Bone marrow (tissue), 2 donors: ENCODE measurements at regions not wholly inside any gene's neighbourhood (a gene's known extent, or its start where the extent isn't known, plus 50 kb on each side); places are given as distances from the start of the nearest gene placed in this dataset.
"Not testable (repeated sequence)": the region's sequence is repeated elsewhere in the genome, so short reads cannot be mapped to it uniquely, and the experiment has no call there.

Source experiments
- DNase-seq, 2 donors: peaks; one replicate each; lab custom pipeline; 2025; lab: John Stamatoyannopoulos, UW

- DNase-seq, result no peak
Observed at GRCh38 chr21:28127175-28127785, 865.4 kb downstream of the LTN1 start.

DNA sequence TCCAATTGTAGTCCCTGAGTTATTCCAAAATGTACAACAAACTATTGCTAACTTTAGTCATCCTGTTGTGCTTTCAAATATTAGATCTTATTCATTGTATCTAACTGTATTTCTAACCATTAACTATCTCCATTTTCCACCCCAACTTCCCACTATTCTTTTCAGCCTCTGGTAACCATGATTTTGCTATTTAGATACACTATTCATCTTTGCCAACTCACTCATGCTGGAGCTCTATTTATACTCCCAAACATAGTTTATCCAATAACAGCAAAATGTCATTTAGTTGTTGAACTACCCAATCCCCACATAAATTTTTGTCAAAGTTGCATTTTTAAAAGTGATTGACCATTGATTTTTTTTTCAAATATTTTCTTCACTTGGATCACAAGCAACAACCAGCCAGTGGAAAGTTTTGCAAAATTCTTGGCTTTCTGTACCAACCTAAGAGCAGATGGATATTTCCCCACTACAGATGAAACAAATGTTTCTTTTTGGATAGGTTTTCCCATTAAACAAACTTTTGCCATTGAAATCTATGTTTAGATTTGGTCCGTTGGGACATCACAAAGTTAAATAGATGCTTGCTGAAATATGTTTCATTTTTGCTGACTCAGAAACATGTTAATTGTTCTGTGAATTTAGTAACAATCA, 866.0 kb downstream of the LTN1 start:
- no peak for DNase-seq

- DNase-seq, result no peak
Observed at GRCh38 chr21:28124541-28124940, 868.1 kb downstream of the LTN1 start.

DNA sequence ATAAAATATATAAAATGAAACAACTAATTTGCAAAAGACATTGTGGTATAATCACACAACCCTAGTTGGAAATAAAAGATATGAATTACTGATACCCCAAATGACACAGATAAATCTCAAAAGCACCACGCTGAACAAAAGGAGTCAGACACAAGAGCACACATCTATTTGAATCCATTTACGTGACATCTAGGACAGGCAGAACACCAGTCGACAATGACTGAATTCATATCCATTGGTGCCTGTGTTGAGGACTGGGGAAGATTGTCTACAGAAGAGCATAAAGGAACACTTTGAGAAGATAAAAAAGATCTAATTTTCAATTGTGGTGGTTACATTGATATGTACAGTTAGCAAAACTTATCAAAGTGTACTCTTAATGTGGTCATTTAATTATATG, 874.1 kb downstream of the LTN1 start:
- DNase-seq, result no peak

DNA sequence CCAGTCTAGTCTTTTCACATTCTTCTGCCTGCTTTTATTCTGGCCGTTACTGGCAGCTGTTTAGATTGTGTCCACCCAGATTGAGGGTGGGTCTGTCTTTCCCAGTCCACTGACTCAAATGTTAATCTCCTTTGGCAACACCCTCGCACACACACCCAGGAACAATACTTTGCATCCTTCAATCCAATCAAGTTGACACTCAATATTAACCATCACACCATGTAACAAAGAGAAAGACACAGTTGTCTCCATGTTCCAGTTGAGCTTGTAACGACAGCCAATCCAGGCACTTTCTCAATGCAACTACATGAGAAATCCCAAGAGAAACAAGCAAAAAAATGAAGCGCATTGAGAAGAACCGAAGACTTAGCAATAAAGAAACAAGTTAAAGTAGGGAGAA, 877.7 kb downstream of the LTN1 start:
- not testable (repeated sequence) for DNase-seq

DNA sequence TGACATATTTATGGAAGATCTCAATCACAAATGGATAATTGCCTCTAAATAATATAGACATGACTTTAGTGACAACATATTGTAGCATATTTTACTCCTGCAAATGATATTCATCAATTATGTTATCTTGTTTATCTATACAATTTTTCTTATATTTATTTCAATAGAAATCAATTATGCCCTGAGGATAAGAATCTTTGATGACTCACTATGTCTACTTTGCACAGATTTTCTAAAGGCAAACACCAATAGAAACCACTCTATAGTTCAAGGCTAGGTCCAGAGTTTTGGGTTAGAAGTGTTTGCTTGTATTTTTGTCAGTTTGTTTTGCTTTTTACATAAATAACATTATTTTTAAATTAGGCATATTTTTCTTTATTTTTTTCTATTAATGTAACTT, 879.0 kb downstream of the LTN1 start:
- no peak for DNase-seq

DNA sequence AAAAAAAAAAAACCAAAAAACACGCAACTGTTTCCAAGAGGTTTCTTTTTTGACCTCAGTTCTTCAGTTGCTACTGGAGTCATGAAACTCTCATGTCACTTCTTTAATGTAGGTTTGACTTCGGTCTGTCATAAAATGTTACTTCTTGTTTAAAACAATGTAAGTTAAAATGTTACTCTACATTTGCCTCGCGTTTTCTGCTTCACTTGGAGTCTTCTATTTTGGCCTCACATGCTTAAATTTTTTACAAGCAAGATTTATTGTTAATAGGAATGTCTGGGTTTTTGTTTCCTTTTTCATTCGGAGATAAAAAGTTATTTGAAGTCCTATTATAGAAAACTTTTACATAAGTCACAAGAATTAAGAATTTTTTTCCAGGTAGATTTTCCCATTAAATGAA, 880.2 kb downstream of the LTN1 start:
- DNase-seq, result no peak

DNA sequence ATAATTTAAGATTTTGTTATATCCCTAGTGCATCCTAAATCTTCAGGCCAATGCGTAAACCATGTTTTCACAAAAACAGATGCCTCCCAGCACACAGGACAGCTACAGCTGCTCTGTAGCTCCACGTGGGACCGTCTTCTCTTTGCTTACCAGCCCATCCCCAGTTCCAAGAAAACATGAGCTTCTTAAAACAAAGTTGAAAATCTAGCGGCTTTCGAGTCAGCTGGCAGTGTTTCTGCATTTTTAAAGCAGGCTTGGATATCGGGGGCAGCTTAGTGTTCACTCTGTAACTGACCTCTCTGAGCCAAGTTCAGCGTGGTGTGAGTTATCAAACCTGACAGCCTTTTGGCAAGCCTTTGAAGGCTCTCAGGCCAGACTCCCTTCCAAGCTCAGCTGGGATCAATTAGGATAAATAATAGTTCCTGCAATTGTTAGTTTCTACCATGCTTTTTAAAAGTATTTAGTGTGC, 881.5 kb downstream of the LTN1 start:
- DNase-seq, result no peak

DNA sequence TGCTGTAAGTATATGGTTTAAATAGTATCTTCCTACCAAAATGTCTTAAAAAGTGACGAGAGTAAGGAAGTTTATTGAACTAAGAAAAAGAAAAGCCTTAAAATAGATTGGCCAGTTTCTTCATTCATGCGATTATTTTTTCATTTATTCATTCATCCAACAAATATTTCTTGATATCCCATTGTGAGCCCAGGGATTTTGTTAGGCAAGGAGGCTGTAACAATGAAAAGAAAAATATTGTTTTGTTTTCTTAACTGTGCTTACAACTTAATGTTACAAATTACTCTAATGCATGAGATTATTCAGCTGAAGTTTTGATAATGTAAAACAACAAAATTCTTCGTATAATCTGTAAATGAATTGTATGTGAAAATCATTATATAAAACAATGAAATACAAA, 882.0 kb downstream of the LTN1 start:
- no peak for DNase-seq

GRCh38 chr21:28110074-28110473, 882.6 kb downstream of the LTN1 start:
- DNase-seq, result no peak

DNA sequence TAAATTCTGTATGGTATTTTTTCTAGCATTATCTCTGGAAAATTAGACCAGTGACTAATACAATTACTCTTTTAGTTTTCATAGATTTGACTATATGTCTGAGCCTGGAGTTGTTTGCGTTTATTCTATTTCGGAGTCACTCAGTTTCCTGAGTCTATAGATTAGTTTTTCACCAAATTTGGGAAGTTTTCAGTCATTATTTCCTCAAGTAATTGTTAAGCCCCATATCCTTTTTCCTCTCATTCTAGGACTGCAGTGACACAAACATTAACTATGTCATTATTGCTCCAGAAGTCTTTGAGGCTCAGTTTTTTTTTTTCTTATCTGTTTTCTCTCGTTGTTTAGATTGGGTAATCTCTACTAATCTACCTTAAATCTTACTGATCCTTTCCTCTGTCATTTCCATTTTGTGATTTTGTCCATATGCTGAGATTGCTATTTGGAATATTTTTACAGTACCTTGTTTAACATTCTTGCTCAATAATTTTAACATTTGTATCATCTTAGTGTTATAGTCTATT, 886.2 kb downstream of the LTN1 start:
- no peak for DNase-seq

GRCh38 chr21:28104346-28104745, 888.3 kb downstream of the LTN1 start:
- no peak for DNase-seq

- no peak for DNase-seq
Observed at GRCh38 chr21:28100366-28100765, 892.3 kb downstream of the LTN1 start.

GRCh38 chr21:28099001-28099705, 893.5 kb downstream of the LTN1 start:
- DNase-seq, result no peak

DNA sequence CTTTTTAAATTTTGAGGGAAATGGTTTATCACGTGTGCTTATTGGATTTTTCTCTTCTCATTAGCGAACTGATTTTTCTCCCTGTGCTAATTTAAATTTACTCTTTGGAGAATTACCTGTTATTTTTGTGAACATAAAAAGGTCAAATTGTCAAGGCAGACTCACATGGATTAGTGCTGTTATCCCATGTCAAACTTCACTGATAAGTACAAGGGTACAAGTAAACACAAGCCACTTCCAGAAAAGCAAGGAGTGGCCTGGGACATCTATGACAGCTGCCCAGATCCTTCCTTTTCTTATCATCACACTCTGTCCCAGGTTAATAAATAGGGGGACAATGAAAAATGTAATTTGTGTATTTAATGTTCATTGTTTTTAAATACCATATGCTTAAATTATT, 901.2 kb downstream of the LTN1 start:
- DNase-seq, result no peak

- no peak for DNase-seq
Observed at GRCh38 chr21:28090546-28090945, 902.1 kb downstream of the LTN1 start.

DNA sequence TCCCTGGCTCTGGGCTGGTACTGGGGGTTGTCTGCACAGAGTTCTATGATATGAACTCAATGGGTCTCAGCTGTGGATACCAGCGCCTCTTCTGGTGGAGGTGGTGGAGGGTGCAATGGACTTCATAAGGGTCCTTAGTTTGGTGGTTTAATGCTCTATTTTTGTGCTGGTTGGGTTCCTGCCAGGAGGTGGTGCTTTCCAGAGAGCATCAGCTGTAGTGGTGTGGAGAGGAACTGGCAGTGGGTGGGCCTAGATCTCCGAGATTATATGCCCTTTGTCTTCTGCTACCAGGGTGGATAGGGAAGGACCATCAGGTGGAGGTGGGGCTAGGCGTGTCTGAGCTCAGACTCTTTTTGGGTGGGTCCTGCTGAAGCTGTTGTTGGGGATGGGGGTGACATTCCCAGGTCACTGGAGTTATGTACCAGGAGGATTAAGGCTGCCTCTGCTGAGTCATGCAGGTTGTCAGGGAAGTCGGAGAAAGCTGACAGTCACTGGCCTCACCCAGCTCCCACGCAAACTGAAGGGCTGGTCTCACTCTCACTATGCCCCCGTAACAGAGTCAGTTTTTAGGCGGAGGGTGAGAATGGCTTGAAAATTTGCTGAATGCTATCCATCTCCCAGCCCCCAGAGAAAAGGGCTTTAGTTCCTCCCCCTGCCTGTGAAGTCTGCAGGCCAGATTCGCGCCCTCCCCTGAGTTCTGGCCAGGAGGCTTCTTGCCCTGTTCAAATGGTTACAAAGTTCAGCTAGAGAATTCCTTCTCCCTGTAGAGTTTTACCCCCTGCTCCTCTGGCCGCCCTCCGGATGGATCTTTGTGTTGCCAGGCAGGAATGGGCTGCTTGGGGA, 902.9 kb downstream of the LTN1 start:
- DNase-seq, result no peak

DNA sequence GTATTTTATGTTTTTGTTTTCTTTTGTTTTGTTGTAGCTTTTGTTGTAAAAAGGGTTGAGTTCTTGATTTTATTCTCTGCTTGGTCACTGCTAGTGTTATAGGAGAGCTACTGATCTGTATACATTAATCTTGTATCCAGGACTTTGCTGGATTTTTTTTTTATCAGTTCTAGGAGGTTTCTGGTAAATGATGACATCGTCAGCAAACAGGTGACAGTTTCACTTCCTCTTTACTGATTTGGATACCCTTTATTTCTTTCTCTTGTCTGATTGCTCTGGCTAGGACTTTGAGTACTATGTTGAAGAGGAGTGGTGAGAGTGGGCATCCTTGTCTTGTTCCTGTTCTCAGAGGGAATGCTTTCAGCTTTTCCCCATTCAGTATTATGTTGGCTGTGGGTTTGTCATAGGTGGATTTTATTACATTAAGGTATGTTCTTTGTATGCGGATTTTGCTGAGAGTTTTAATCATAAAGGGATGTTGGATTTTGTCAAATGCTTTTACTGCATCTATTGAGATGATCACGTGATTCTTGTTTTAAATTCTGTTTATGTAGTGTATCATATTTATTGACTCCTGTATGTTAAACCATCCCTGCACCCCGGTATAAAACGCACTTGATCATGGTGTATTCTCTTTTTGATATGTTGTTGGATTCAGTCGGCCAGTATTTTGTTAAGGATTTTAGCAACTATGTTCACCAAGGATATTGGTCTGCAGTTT, 905.7 kb downstream of the LTN1 start:
- no peak for DNase-seq

- no peak for DNase-seq
Observed at GRCh38 chr21:28084951-28085350, 907.7 kb downstream of the LTN1 start.

- no peak for DNase-seq
Observed at GRCh38 chr21:28083350-28083749, 909.3 kb downstream of the LTN1 start.

DNA sequence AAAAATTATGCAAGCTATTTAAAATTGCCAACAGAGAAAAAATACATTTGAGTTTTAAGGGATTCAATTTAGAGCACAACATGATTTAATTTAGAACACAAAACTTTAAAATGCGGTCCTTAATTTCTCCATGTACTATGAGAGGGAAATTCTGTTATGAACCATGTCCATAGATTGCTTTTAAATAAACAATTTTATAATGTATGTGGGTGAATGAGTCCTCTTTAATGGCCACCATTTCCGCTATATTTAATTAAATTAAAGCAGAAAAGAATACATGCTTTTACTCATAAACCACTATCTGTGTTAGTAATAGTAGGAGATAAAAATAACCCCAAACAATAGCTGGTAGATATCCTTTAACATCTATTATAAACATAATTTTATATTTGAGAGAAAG, 914.6 kb downstream of the LTN1 start:
- no peak for DNase-seq

GRCh38 chr21:28074676-28075075, 918.0 kb downstream of the LTN1 start:
- no peak for DNase-seq
